ENCODE measurements at regions not wholly inside any gene's neighbourhood (a gene's known extent, or its start where the extent isn't known, plus 50 kb on each side); places are given as distances from the start of the nearest gene placed in this dataset.

- Histone ChIP-seq H3K4me3 (no peak overlapping the region), H4K20me1 (no peaks in the 10 kb centered on the region), H3K9me3 (replicated peaks in 1 of 11) (no peaks in the 10 kb centered on the region), H3K27me3 (no peaks in the 10 kb centered on the region), H3K4me1 (peaks cover 0 to 4% (median 0%) of the 10 kb centered on the region in 10 experiments; a peak in 1 of 20 replicates), H3K9ac (no peak overlapping the region), H3K36me3 (no peaks in the 10 kb centered on the region), H3K27ac (no peak overlapping the region), H3K4me2 (no peak overlapping the region)
- no peak for TF ChIP-seq Cebpa-rat (IDR thresholded peaks at IDR 0.05)
Observed at GRCh38 chr2:118268268-118268667, 180.0 kb downstream of the INSIG2 start.

- Histone ChIP-seq H3K27me3 (no peaks in the 10 kb centered on the region), H3K36me3 (no peaks in the 10 kb centered on the region), H3K9me3 (replicated peaks in 1 of 11) (no peaks in the 10 kb centered on the region), H3K9ac (no peak overlapping the region), H3K4me3 (no peak overlapping the region), H3K4me2 (no peak overlapping the region), H4K20me1 (no peaks in the 10 kb centered on the region), H3K27ac (no peak overlapping the region), H3K4me1 (peaks cover 0 to 4% (median 0%) of the 10 kb centered on the region in 10 experiments; a peak in 1 of 20 replicates)
- TF ChIP-seq Cebpa-rat (IDR thresholded peaks at IDR 0.05) = no peak
Observed at GRCh38 chr2:118265873-118266455, 177.7 kb downstream of the INSIG2 start.

DNA sequence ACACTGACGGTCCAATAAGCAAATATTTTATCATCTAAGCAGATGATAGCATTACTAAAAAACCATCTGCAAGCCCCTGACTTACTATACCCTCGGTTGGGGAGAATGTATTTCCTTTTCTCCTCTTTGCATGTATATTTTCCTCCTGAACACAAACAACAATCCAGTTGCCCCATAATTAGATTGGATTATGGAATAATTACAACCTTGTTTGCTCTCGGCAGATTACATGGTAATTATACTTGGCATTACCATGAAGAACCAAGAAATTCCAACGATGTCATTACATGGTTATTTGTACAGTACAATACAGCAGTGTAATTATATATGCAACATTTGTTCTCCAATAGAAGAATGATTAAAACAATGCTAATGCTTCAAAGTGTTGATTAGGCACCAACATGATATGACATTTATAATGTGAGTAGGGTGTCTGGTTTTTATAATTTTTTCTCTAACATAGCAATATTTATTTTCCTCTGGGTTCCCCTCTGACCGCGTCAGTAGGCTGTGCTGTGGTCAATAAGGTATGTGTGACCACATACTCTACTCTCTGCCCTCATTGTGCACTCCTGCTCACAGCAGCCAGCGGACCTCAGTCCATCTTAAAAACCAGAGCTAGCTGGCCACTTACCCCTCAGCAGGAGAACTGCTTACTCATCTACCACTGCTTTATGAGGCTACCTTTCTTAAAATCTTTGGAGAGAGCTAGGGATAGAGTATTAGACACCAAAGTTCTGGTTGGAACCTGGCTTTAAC, 176.1 kb downstream of the INSIG2 start:
- Histone ChIP-seq H3K36me3 (no peaks in the 10 kb centered on the region), H3K27ac (no peak overlapping the region)
- no peak for TF ChIP-seq Cebpa-rat (IDR thresholded peaks at IDR 0.05)

DNA sequence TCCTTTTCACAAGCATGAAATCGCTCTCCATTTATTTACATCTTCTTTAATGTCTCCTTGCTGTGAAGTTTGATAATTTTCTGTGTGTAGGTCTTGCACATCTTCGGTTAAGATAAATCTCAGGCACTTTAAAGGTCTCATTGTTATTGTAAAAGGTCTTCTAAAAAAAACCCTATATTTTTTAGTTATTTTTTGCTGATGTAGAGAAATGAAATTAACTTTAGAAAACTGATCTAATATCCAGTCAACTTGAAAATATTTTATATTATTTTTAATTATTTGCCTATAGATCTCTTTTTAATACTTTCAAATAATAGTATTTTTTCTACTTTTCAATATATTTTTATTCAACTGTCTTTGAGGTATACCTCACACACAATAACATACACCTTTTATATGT, 169.4 kb downstream of the INSIG2 start:
- Histone ChIP-seq H3K27ac (no peak overlapping the region), H3K4me2 (no peak overlapping the region), H3K9me3 (replicated peaks in 1 of 11) (peaks cover 0 to 4% (median 0%) of the 10 kb centered on the region in 11 experiments; a peak in 1 of 22 replicates), H3K4me3 (no peak overlapping the region), H4K20me1 (no peaks in the 10 kb centered on the region; a peak in 1 of 22 replicates), H3K36me3 (no peaks in the 10 kb centered on the region), H3K9ac (no peak overlapping the region), H3K27me3 (no peaks in the 10 kb centered on the region), H3K4me1 (no peaks in the 10 kb centered on the region)
- TF ChIP-seq Cebpa-rat (IDR thresholded peaks at IDR 0.05) = no peak

More for the DNA sequence above, 176.1 kb downstream of the INSIG2 start:
- peaks cover 0 to 4% (median 0%) of the 10 kb centered on the region in 10 experiments; a peak in 1 of 20 replicates for H3K4me1 ChIP-seq
- H3K9me3 ChIP-seq (replicated peaks in 1 of 11) = no peaks in the 10 kb centered on the region
- no peaks in the 10 kb centered on the region for H4K20me1 ChIP-seq
- no peak overlapping the region for H3K4me2 ChIP-seq
- H3K27me3 ChIP-seq = no peaks in the 10 kb centered on the region
- no peak overlapping the region for H3K9ac ChIP-seq
- no peak overlapping the region for H3K4me3 ChIP-seq

- H3K4me1 ChIP-seq = peaks cover 0 to 2% (median 0%) of the 10 kb centered on the region in 10 experiments; a peak in 1 of 20 replicates
- H3K9ac ChIP-seq = no peak overlapping the region
- H3K4me3 ChIP-seq = no peak overlapping the region
- TF ChIP-seq Cebpa-rat (IDR thresholded peaks at IDR 0.05) = no peak
- peaks cover 0 to 4% (median 0%) of the 10 kb centered on the region in 11 experiments; a peak in 1 of 22 replicates for H3K9me3 ChIP-seq (replicated peaks in 1 of 11)
- H4K20me1 ChIP-seq = no peaks in the 10 kb centered on the region; a peak in 1 of 22 replicates
- H3K27ac ChIP-seq = no peak overlapping the region
- H3K4me2 ChIP-seq = no peak overlapping the region
- no peaks in the 10 kb centered on the region for H3K36me3 ChIP-seq
- H3K27me3 ChIP-seq = no peaks in the 10 kb centered on the region
Observed at GRCh38 chr2:118255771-118256372, 167.6 kb downstream of the INSIG2 start.

DNA sequence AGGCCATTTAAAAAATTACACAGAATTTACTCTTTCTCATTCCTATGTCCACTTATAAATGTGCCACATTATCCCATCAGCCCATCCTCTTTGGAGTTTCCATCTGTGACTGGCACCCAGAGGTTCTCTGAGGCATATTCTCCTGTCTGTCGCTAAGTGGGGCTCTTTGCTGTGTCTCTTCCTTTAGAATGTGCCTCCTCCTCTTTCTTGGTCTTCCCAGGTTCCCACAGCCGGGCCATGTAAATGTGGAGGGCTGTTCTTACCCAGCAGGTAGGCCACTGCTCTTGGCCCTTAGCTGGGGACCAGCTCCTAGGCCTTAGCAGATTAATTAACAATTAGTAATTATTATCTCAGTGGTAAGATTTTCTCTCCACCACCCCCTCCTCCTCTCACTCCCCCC, 167.0 kb downstream of the INSIG2 start:
- H3K27ac ChIP-seq = no peak overlapping the region
- no peak overlapping the region for H3K9ac ChIP-seq
- peaks cover 0 to 4% (median 0%) of the 10 kb centered on the region in 11 experiments; a peak in 1 of 22 replicates for H3K9me3 ChIP-seq (replicated peaks in 1 of 11)
- TF ChIP-seq Cebpa-rat (IDR thresholded peaks at IDR 0.05) = no peak
- H3K27me3 ChIP-seq = no peaks in the 10 kb centered on the region
- no peak overlapping the region for H3K4me3 ChIP-seq
- no peaks in the 10 kb centered on the region for H3K36me3 ChIP-seq
- peaks cover 0 to 7% (median 0%) of the 10 kb centered on the region in 10 experiments; a peak in 6 of 20 replicates for H3K4me1 ChIP-seq
- H3K4me2 ChIP-seq = no peak overlapping the region
- no peaks in the 10 kb centered on the region; a peak in 1 of 22 replicates for H4K20me1 ChIP-seq

DNA sequence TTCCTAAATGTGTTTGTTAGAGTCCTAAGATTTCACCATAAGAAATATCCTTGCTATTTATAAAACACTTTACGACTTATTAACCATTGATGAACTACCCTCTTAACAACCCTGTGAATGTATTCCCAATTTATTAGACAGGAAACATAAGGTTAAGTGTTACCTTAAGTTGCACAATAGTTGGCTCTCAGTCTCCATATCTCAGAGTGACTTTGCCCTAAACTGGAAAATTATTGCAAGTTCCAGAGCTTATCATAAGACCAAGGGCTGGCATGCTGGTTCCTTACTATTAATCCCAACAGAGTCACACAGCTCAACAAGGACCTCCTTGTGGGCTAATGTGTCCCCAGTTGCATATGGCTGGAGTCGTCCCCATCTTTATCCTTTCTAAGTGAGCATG, 165.8 kb downstream of the INSIG2 start:
- Histone ChIP-seq H3K4me1 (peaks cover 0 to 19% (median 4%) of the 10 kb centered on the region in 10 experiments; a peak in 9 of 20 replicates), H4K20me1 (no peaks in the 10 kb centered on the region; a peak in 1 of 22 replicates), H3K36me3 (no peaks in the 10 kb centered on the region), H3K9ac (no peak overlapping the region), H3K27me3 (no peaks in the 10 kb centered on the region), H3K27ac (no peak overlapping the region), H3K4me2 (no peak overlapping the region), H3K9me3 (replicated peaks in 1 of 11) (peaks cover 0 to 4% (median 0%) of the 10 kb centered on the region in 11 experiments; a peak in 1 of 22 replicates), H3K4me3 (no peak overlapping the region)
- 0 out of 22 replicates have a peak, but pooled peaks of 2 of the 11 experiments have one; percentile 23 to 27 for TF ChIP-seq Cebpa-rat (IDR thresholded peaks at IDR 0.05)

- no peak overlapping the region for H3K9ac ChIP-seq
- no peak overlapping the region for H3K27ac ChIP-seq
- H3K4me1 ChIP-seq = peaks cover 0 to 21% (median 4%) of the 10 kb centered on the region in 10 experiments; a peak in 9 of 20 replicates
- H3K27me3 ChIP-seq = no peaks in the 10 kb centered on the region
- no peak overlapping the region for H3K4me3 ChIP-seq
- H3K4me2 ChIP-seq = no peak overlapping the region
- H4K20me1 ChIP-seq = no peaks in the 10 kb centered on the region; a peak in 1 of 22 replicates
- no peaks in the 10 kb centered on the region for H3K36me3 ChIP-seq
- TF ChIP-seq Cebpa-rat (IDR thresholded peaks at IDR 0.05) = no peak
- no peaks in the 10 kb centered on the region for H3K9me3 ChIP-seq (replicated peaks in 1 of 11)
Observed at GRCh38 chr2:118251427-118251826, 163.2 kb downstream of the INSIG2 start.

GRCh38 chr2:118250463-118250862, 162.2 kb downstream of the INSIG2 start:
- Histone ChIP-seq H3K27me3 (no peaks in the 10 kb centered on the region), H4K20me1 (no peaks in the 10 kb centered on the region; a peak in 1 of 22 replicates), H3K9me3 (replicated peaks in 1 of 11) (no peaks in the 10 kb centered on the region), H3K27ac (no peak overlapping the region), H3K4me1 (peaks cover 0 to 21% (median 4%) of the 10 kb centered on the region in 10 experiments; a peak in 9 of 20 replicates), H3K4me3 (no peak overlapping the region), H3K36me3 (no peaks in the 10 kb centered on the region), H3K4me2 (peak overlapping the region in 5 of 11 experiments; percentile 40 to 69 (median 59); a peak in 5 of 22 replicates), H3K9ac (no peak overlapping the region)
- no peak for TF ChIP-seq Cebpa-rat (IDR thresholded peaks at IDR 0.05)
